HCT116 (cell line): ENCODE measurements at regions not wholly inside any gene's neighbourhood (a gene's known extent, or its start where the extent isn't known, plus 50 kb on each side); places are given as distances from the start of the nearest gene placed in this dataset.

ENCODE experiments used
- CEBPB ChIP-seq: IDR thresholded peaks from 2 replicates; pipeline ENCODE4 v1.6.1; 2012; ENCODE audit warnings: low read depth
- CTCF ChIP-seq, 3 experiments: fragments of 200-600 bp in 1 of 3; sonication (generic) in 1 of 3; IDR thresholded peaks in 2 of 3; conservative IDR thresholded peaks in 1 of 3; 2 replicates each; pipeline ENCODE4 v1.5.1; 2012 to 2017; ENCODE audit warnings: low read depth in 2 of 3, low read length in 2 of 3, antibody characterized with exemption in 1 of 3, borderline replicate concordance in 1 of 3, control low read depth in 1 of 3, mild to moderate bottlenecking in 1 of 3, mixed read lengths in 1 of 3, mixed run types in 1 of 3, moderate library complexity in 1 of 3; ENCODE audit not compliant: insufficient read depth in 1 of 3
- ELF1 ChIP-seq: IDR thresholded peaks from 2 replicates; pipeline ENCODE4 v1.6.1; 2012; ENCODE audit warnings: low read depth, borderline replicate concordance
- EZH2 ChIP-seq: fragments of 200-600 bp; sonication (generic); IDR thresholded peaks from 2 replicates; pipeline ENCODE4 v1.6.1; 2017; ENCODE audit warnings: antibody characterized with exemption, mixed run types
- EZH2phosphoT487 ChIP-seq: fragments of 200-600 bp; IDR thresholded peaks from 2 replicates; pipeline ENCODE4 v1.6.1; 2018; ENCODE audit warnings: antibody characterized with exemption, borderline replicate concordance
- JUND ChIP-seq: IDR thresholded peaks from 2 replicates; pipeline ENCODE4 v1.6.1; 2012
- POLR2A ChIP-seq: IDR thresholded peaks from 2 replicates; pipeline ENCODE4 v1.7.0; 2011; ENCODE audit warnings: borderline replicate concordance; ENCODE audit not compliant: insufficient read depth, insufficient read length; ENCODE audit errors: extremely low read depth
- YY1 ChIP-seq: IDR thresholded peaks from 2 replicates; pipeline ENCODE4 v1.6.1; 2011; ENCODE audit warnings: low read length, low read depth, moderate library complexity, mild to moderate bottlenecking; ENCODE audit not compliant: insufficient replicate concordance; ENCODE audit errors: extremely low read depth

- TF ChIP-seq CEBPB (no peak), YY1 (no peak), EZH2 (no peak), EZH2phosphoT487 (no peak), POLR2A (no peak), CTCF (IDR thresholded peaks at IDR 0.05 in 2 of 3, conservative IDR thresholded peaks at IDR 0.05 in 1 of 3; ENCODE audit: borderline replicate concordance in 1 of 3, insufficient read depth in 1 of 3, low read depth in 2 of 3, low read length in 2 of 3) (no peak), JUND (no peak), ELF1 (no peak)
Measured at GRCh38 chr13:44028734-44029133, 149.0 kb downstream of the LACC1 start.
